Nephron progenitor cell (in vitro differentiated cells): ENCODE measurements at regions not wholly inside any gene's neighbourhood (a gene's known extent, or its start where the extent isn't known, plus 50 kb on each side); places are given as distances from the start of the nearest gene placed in this dataset.

Experiments
- DNase-seq: peaks from one replicate; pipeline ENCODE4 v3.0.0; 2021
- H3K27ac Mint-ChIP-seq: 2 replicates; pipeline ENCODE4 v1.8.0; 2021; ENCODE audit warnings: mild to moderate bottlenecking, moderate library complexity, mixed read lengths
- H3K27me3 Mint-ChIP-seq: 2 replicates; pipeline ENCODE4 v1.8.0; 2021; ENCODE audit warnings: mild to moderate bottlenecking, low read depth, mixed read lengths; ENCODE audit not compliant: poor library complexity
- H3K36me3 Mint-ChIP-seq: 2 replicates; pipeline ENCODE4 v1.8.0; 2021; ENCODE audit warnings: low read depth, mixed read lengths
- H3K4me1 Mint-ChIP-seq: 2 replicates; pipeline ENCODE4 v1.8.0; 2021; ENCODE audit warnings: mixed read lengths
- H3K4me3 Mint-ChIP-seq: 2 replicates; pipeline ENCODE4 v1.8.0; 2021; ENCODE audit warnings: mild to moderate bottlenecking, moderate library complexity, mixed read lengths
- H3K9me3 Mint-ChIP-seq: 2 replicates; pipeline ENCODE4 v1.8.0; 2021; ENCODE audit warnings: mild to moderate bottlenecking, moderate library complexity, mixed read lengths
- TF ChIP-seq, protein P1 (sequence below): fragments of 200-600 bp; sonication (generic); IDR thresholded peaks from 2 replicates; pipeline ENCODE4 v1.5.0; 2021; ENCODE audit warnings: antibody characterized with exemption

- Mint-ChIP-seq H3K27me3 (peaks cover 8% of the 10 kb centered on the region), H3K9me3 (peaks cover 4% of the 10 kb centered on the region), H3K4me1 (no peaks in the 10 kb centered on the region), H3K27ac (no peak overlapping the region), H3K4me3 (no peak overlapping the region), H3K36me3 (no peaks in the 10 kb centered on the region)
- DNase-seq, result no peak
- TF ChIP-seq, protein P1, sequence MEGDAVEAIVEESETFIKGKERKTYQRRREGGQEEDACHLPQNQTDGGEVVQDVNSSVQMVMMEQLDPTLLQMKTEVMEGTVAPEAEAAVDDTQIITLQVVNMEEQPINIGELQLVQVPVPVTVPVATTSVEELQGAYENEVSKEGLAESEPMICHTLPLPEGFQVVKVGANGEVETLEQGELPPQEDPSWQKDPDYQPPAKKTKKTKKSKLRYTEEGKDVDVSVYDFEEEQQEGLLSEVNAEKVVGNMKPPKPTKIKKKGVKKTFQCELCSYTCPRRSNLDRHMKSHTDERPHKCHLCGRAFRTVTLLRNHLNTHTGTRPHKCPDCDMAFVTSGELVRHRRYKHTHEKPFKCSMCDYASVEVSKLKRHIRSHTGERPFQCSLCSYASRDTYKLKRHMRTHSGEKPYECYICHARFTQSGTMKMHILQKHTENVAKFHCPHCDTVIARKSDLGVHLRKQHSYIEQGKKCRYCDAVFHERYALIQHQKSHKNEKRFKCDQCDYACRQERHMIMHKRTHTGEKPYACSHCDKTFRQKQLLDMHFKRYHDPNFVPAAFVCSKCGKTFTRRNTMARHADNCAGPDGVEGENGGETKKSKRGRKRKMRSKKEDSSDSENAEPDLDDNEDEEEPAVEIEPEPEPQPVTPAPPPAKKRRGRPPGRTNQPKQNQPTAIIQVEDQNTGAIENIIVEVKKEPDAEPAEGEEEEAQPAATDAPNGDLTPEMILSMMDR, result no peak
These were observed 229.7 kb downstream of the ICE1 start for GRCh38 chr5:5652181-5652580.

DNA sequence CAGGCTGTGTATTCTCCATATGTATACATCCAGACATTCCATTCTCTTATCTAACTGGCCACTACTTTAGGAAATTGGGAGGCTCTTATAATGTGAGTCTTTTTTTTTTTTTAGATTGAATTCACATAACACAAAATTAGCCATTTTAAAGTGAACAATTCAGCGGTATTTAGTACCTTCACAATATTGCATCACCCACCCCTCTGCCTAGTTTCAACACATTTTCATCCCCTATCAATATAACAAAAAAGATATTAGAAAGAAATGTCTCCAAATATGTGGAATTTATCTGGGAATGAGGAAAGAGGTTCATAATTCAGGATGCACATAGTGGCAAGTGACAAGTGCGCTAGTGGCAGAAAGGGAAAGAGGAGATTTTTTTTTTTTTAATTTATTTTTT lies 228.5 kb downstream of the ICE1 start:
- Mint-ChIP-seq H3K36me3 (no peaks in the 10 kb centered on the region), H3K4me3 (no peak overlapping the region), H3K27me3 (peaks cover 4% of the 10 kb centered on the region), H3K27ac (no peak overlapping the region), H3K9me3 (peaks cover 4% of the 10 kb centered on the region), H3K4me1 (no peaks in the 10 kb centered on the region)
- no peak for DNase-seq
- TF ChIP-seq, protein P1, result no peak

DNA sequence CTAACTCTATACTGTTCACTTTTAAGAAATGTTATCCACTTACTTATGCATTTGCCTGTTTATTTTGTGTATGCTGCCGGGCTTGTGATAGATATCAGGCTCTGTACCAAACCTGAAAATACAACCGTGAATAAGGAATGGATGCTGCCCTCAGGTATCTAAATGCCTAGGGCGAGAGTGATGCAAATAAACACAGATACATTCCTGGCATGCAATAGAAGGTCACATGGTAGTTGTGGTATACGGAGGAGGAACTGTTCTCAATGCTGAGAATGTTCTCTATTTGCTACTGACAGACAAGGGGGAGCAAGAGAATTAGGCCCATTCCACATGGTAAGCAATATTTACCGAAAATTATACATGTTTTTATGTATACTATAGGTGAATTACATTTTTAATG lies 227.8 kb downstream of the ICE1 start:
- Mint-ChIP-seq H3K27me3 (peaks cover 4% of the 10 kb centered on the region), H3K9me3 (peaks cover 4% of the 10 kb centered on the region), H3K27ac (no peak overlapping the region), H3K36me3 (no peaks in the 10 kb centered on the region), H3K4me3 (no peak overlapping the region), H3K4me1 (no peaks in the 10 kb centered on the region)
- TF ChIP-seq, protein P1, result no peak
- no peak for DNase-seq

- Mint-ChIP-seq H3K4me3 (no peak overlapping the region), H3K36me3 (no peaks in the 10 kb centered on the region), H3K27ac (no peak overlapping the region), H3K27me3 (peaks cover 4% of the 10 kb centered on the region), H3K9me3 (peaks cover 4% of the 10 kb centered on the region), H3K4me1 (no peaks in the 10 kb centered on the region)
- TF ChIP-seq, protein P1, result no peak
- DNase-seq, result no peak
These were observed 227.2 kb downstream of the ICE1 start for GRCh38 chr5:5649641-5650040.

DNA sequence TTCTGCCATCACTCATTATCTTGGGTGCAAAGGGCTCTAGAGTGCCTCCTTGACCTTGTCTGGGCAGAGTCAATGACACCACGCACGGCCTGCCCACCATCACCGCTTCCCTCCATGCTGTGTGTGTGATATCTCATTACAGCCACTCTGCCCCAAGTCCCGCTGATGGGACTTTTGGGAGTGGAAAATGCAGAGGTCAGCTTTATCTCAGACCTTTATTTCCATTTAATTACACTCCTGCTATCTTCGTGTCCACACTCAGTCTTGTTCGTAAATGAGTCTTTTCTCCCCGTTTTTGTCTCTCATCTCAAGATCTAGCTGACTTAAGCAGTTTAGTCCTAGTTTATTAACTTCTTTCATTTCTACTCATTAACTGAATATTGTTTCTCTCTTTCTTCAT lies 226.2 kb downstream of the ICE1 start:
- Mint-ChIP-seq H3K27me3 (peaks cover 7% of the 10 kb centered on the region), H3K27ac (no peak overlapping the region), H3K4me1 (no peaks in the 10 kb centered on the region), H3K36me3 (no peaks in the 10 kb centered on the region), H3K9me3 (peaks cover 4% of the 10 kb centered on the region), H3K4me3 (no peak overlapping the region)
- TF ChIP-seq, protein P1, result no peak
- no peak for DNase-seq

- DNase-seq, result no peak
- Mint-ChIP-seq H3K4me1 (peaks cover 5% of the 10 kb centered on the region), H3K9me3 (no peaks in the 10 kb centered on the region), H3K27me3 (peaks cover 7% of the 10 kb centered on the region), H3K27ac (no peak overlapping the region), H3K4me3 (no peak overlapping the region), H3K36me3 (no peaks in the 10 kb centered on the region)
- TF ChIP-seq, protein P1, result no peak
These were observed 223.4 kb downstream of the ICE1 start for GRCh38 chr5:5645891-5646290.
